Gastrocnemius medialis (tissue), 4 donors: ENCODE measurements at regions not wholly inside any gene's neighbourhood (a gene's known extent, or its start where the extent isn't known, plus 50 kb on each side); places are given as distances from the start of the nearest gene placed in this dataset.
"Not testable (repeated sequence)": the region's sequence is repeated elsewhere in the genome, so short reads cannot be mapped to it uniquely, and the experiment has no call there.

ENCODE experiments used
- ATAC-seq, 2 donors: fragments of 150-250 bp; one replicate each; pipeline ENCODE4 v1.9.1; 2016
- DNase-seq, 2 donors: peaks; one replicate each; pipeline ENCODE4 v3.0.0-alpha.2; 2019
- H3K27ac ChIP-seq, 4 donors: fragments of 200-600 bp; sonication (generic); 1 replicate in 1 of 4; 2 replicates in 3 of 4; pipeline ENCODE4 v1.5.1; 2016 to 2018; ENCODE audit warnings: mild to moderate bottlenecking in 2 of 4, moderate library complexity in 1 of 4
- H3K27me3 ChIP-seq, 3 donors: fragments of 200-600 bp; sonication (generic) in 2 of 3; 1 replicate in 1 of 3; 2 replicates in 2 of 3; pipeline versions ENCODE4 v1.5.1 to v1.6.0; 2016 to 2019; ENCODE audit warnings: mild to moderate bottlenecking in 1 of 3, moderate library complexity in 1 of 3
- H3K36me3 ChIP-seq, 2 donors: fragments of 200-600 bp; sonication (generic) in 1 of 2; one replicate each; pipeline ENCODE4 v1.5.1; 2017 to 2018
- H3K4me1 ChIP-seq, 2 donors: fragments of 200-600 bp; sonication (generic) in 1 of 2; one replicate each; pipeline ENCODE4 v1.5.1; 2016 to 2017; ENCODE audit warnings: mild to moderate bottlenecking in 2 of 2
- H3K4me3 ChIP-seq, 4 donors: fragments of 200-600 bp; sonication (generic) in 3 of 4; 1 replicate in 1 of 4; 2 replicates in 3 of 4; pipeline ENCODE4 v1.5.1; 2016 to 2019; ENCODE audit warnings: mild to moderate bottlenecking in 2 of 4
- H3K9me3 ChIP-seq, 3 donors: fragments of 200-600 bp; sonication (generic) in 2 of 3; 1 replicate in 1 of 3; 2 replicates in 2 of 3; pipeline ENCODE4 v1.5.1; 2016 to 2019
- POLR2A ChIP-seq, 2 donors: fragments of 450-650 bp; IDR thresholded peaks; one replicate each; pipeline ENCODE4 v1.6.1; 2017; ENCODE audit warnings: antibody characterized with exemption in 2 of 2, mild to moderate bottlenecking in 2 of 2, moderate library complexity in 2 of 2
- in situ Hi-C, 4 donors: fragments of 200-750 bp; cut with MboI; loops; one replicate each; pipeline versions ENCODE4 v1.15.0 to v1.8.0; 2017; ENCODE audit warnings: low sequenced_read_pairs in 4 of 4
- intact Hi-C: fragments of 100-400 bp; cut with DNase I; formaldehyde crosslinking; loops from one replicate; pipeline ENCODE4 v1.15.1; 2023; ENCODE audit warnings: low total_unique reads
- TF ChIP-seq, protein P1 (sequence below), 5 experiments: fragments of 450-650 bp in 3 of 5; fragments of 200-600 bp in 2 of 5; sonication (generic) in 2 of 5; IDR thresholded peaks in 4 of 5; conservative IDR thresholded peaks in 1 of 5; 1 replicate in 4 of 5; 2 replicates in 1 of 5; pipeline ENCODE4 v1.5.1; 2016 to 2019; ENCODE audit warnings: antibody characterized with exemption in 5 of 5, mild to moderate bottlenecking in 3 of 5, moderate library complexity in 3 of 5

DNA sequence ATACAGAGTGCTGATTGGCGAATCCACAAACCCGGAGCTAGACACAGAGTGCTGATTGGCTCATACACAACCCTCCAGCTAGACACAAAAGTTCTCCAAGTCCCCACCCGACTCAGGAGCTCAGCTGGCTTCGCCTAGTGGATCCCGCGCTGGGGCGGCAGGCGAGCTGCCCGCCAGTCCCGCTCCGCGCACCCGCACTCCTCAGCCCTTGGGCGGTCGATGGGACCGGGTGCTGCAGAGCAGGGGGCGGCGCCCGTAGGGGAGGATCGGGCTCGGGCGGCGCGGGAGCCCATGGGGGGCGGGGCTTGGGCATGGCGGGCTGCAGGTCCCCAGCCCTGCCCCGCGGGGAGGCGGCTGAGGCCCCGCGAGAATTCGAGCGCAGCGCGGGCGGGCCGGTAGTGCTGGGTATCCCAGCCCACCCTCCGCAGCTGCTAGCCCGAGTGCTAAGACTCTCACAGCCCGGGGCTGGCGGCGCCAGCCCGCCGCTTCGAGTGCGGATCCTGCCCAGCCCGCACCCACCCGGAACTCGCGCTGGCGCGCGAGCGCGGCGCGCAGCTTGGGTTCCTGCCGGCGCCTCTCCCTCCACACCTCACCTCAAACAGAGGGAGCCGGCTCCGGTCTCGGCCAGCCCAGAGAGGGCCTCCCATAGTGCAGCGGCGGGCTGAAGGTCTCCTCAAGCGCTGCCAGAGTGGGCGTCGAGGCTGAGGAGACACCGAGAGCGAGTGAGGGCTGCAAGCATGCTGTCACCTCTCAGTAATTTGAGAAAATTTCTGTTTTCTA, 75.5 kb upstream of the ATP5MC3 start:
- ATAC-seq: no peak
- Histone ChIP-seq H3K27ac (no peak overlapping the region), H3K27me3 (peaks cover 2 to 10% (median 7%) of the 10 kb centered on the region in 3 donors), H3K36me3 (no peaks in the 10 kb centered on the region), H3K4me1 (no peaks in the 10 kb centered on the region), H3K9me3 (no peaks in the 10 kb centered on the region), H3K4me3 (no peak overlapping the region)
- in situ Hi-C loops: no loop called here
- no peak for DNase-seq
- TF ChIP-seq, protein P1, sequence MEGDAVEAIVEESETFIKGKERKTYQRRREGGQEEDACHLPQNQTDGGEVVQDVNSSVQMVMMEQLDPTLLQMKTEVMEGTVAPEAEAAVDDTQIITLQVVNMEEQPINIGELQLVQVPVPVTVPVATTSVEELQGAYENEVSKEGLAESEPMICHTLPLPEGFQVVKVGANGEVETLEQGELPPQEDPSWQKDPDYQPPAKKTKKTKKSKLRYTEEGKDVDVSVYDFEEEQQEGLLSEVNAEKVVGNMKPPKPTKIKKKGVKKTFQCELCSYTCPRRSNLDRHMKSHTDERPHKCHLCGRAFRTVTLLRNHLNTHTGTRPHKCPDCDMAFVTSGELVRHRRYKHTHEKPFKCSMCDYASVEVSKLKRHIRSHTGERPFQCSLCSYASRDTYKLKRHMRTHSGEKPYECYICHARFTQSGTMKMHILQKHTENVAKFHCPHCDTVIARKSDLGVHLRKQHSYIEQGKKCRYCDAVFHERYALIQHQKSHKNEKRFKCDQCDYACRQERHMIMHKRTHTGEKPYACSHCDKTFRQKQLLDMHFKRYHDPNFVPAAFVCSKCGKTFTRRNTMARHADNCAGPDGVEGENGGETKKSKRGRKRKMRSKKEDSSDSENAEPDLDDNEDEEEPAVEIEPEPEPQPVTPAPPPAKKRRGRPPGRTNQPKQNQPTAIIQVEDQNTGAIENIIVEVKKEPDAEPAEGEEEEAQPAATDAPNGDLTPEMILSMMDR (IDR thresholded peaks at IDR 0.05 in 4 of 5, conservative IDR thresholded peaks at IDR 0.05 in 1 of 5): no peak
- no peak for TF ChIP-seq POLR2A (IDR thresholded peaks at IDR 0.05)
- intact Hi-C loops: no loop called here

DNA sequence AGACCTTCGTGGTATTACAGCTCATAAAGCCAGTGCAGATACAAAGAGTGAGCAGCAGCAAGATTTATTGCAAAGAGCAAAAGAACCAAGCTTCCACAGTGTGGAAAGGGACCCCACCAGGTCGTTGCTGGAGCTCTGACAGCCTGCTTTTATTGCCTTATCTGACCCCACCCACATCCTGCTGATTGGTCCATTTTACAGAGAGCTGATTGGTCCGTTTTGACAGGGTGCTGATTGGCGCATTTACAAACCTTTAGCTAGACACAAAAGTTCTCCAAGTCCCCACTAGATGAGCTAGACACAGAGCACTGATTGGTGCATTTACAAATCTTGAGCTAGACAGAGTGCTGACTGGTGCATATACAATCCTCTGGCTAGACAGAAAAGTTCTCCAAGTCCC, 74.9 kb upstream of the ATP5MC3 start:
- H3K4me3 ChIP-seq, H3K27me3 ChIP-seq, H3K36me3 ChIP-seq, intact Hi-C loops, ATAC-seq, H3K9me3 ChIP-seq, in situ Hi-C loops, H3K27ac ChIP-seq, H3K4me1 ChIP-seq, DNase-seq: not testable (repeated sequence)

DNA sequence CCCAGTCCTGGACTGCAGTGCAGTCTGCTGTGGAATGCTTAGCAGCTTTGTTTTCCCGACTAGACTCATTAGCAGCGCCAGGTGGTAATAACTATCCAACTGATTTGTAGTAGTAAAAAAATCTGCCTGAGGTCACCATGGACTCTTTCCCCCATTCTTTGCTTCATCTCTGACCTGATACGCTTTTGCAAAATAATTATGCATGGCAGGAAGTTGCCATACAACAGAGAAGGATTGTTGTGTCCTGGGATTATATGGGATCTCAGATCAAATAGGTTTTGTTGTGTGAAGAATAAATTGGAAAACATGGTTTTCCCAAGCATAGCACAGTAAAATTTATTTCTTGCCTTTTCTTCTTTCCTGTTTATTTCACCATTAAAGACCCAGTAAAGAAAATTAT, 72.4 kb upstream of the ATP5MC3 start:
- no peak for TF ChIP-seq POLR2A (IDR thresholded peaks at IDR 0.05)

DNA sequence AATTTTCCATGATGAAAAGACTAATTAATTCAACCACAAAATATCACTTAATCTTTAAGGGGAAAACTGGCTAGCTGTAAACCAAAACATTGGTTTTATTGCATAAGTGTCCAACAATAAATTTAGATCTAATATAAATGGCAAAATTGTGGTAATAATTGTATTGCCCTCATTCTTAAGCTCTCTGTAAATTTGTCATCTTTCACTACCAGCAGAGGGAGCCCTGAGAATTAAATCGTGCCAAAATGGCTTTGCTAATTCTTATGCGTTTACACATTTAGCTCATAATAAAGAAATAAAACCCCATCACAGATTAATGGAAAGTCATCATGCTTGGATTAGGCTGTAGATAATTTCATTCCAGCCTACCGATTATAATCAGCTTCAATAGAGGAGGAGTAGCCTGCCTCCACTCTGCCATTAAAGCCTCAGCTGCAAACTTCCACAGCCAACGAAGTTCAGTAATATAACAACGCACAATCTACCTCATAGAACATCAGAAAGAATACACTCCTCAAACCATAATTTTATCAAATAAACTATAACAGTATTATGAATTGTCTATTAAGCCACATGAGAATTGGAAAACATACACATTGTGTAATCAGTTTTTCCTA, 70.0 kb upstream of the ATP5MC3 start:
- H3K36me3 ChIP-seq: no peaks in the 10 kb centered on the region
- no peak overlapping the region for H3K4me3 ChIP-seq
- in situ Hi-C loops: no loop called here
- no peak for TF ChIP-seq POLR2A (IDR thresholded peaks at IDR 0.05)
- TF ChIP-seq, protein P1 (IDR thresholded peaks at IDR 0.05 in 4 of 5, conservative IDR thresholded peaks at IDR 0.05 in 1 of 5): peak in 3 of 5 experiments; percentile 19 to 57 (median 43)
- H3K4me1 ChIP-seq: no peaks in the 10 kb centered on the region
- ATAC-seq (no peak), DNase-seq (no peak)
- H3K27ac ChIP-seq: no peak overlapping the region
- H3K9me3 ChIP-seq: no peaks in the 10 kb centered on the region
- H3K27me3 ChIP-seq: peaks cover 2 to 10% (median 7%) of the 10 kb centered on the region in 3 donors
- intact Hi-C loops: loop anchor here (5.0 kb wide), 1 partner anchor 846 kb away; the partner anchor contains the start of gene HOXD12

More for the DNA sequence above, 72.4 kb upstream of the ATP5MC3 start:
- no peak overlapping the region for H3K27ac ChIP-seq
- intact Hi-C loops (loop anchor here (5.0 kb wide), 1 partner anchor 843 kb away; the partner anchor contains the start of gene HOXD12), in situ Hi-C loops (no loop called here)
- peaks cover 2 to 10% (median 7%) of the 10 kb centered on the region in 3 donors for H3K27me3 ChIP-seq
- no peaks in the 10 kb centered on the region for H3K9me3 ChIP-seq
- no peak for ATAC-seq
- H3K4me3 ChIP-seq: no peak overlapping the region
- no peaks in the 10 kb centered on the region for H3K4me1 ChIP-seq
- DNase-seq: no peak
- no peaks in the 10 kb centered on the region for H3K36me3 ChIP-seq

DNA sequence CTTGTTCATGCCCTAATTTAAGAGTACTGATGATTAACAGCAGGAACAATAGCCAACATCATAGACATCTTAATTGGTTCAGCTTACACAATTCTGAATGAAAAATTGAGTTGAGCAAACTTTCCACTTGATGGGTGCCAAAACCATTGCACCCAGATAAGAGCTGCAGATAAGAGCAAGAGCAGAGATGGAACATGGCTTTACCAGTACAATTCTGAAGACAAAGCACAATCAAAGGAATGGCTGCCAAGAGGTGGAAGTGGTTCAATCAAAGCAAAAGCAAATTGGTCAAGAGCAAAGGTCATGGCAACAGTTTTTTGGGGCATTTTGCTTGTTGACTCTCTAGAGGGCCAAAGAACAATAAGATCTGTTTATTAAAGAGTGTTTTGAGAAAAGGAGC, 65.6 kb upstream of the ATP5MC3 start:
- no peak for ATAC-seq
- H3K36me3 ChIP-seq: no peaks in the 10 kb centered on the region
- H3K27ac ChIP-seq: no peak overlapping the region
- no peaks in the 10 kb centered on the region for H3K27me3 ChIP-seq
- no peak for TF ChIP-seq POLR2A (IDR thresholded peaks at IDR 0.05)
- no peak for DNase-seq
- in situ Hi-C loops (no loop called here), intact Hi-C loops (no loop called here)
- H3K4me3 ChIP-seq: no peak overlapping the region
- H3K9me3 ChIP-seq: no peaks in the 10 kb centered on the region
- H3K4me1 ChIP-seq: no peaks in the 10 kb centered on the region

DNA sequence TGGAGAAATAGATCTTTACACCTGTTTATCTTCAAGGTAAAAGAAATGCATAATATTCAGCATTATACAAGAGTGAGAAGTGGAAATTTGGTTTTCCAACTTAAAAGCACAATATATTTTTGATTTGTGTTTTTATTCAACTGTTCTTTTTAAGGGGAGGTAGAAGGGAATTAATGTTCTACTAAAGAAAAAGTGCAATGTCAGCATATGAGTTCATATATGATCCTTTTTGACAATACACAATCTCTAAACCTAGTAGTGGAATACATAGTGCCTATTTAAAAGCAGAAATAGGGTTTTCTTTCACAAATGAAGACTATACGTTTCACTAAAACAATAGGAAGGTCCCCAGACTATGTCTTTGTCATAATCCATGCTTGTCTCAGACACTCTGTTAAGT, 63.2 kb upstream of the ATP5MC3 start:
- no peak for DNase-seq
- no peak overlapping the region for H3K4me3 ChIP-seq
- no peaks in the 10 kb centered on the region for H3K4me1 ChIP-seq
- in situ Hi-C loops: no loop called here
- intact Hi-C loops: no loop called here
- no peaks in the 10 kb centered on the region for H3K36me3 ChIP-seq
- no peaks in the 10 kb centered on the region for H3K9me3 ChIP-seq
- H3K27ac ChIP-seq: no peak overlapping the region
- TF ChIP-seq, protein P1 (IDR thresholded peaks at IDR 0.05 in 4 of 5, conservative IDR thresholded peaks at IDR 0.05 in 1 of 5): no peak
- no peak for TF ChIP-seq POLR2A (IDR thresholded peaks at IDR 0.05)
- no peak for ATAC-seq
- no peaks in the 10 kb centered on the region for H3K27me3 ChIP-seq
